GM18861 (cell line): ENCODE measurements at regions not wholly inside any gene's neighbourhood (a gene's known extent, or its start where the extent isn't known, plus 50 kb on each side); places are given as distances from the start of the nearest gene placed in this dataset.
"Not testable (repeated sequence)": the region's sequence is repeated elsewhere in the genome, so short reads cannot be mapped to it uniquely, and the experiment has no call there.

Experiments
- ATAC-seq: cut with Tn5 transposase; IDR thresholded peaks from one replicate; pipeline ENCODE4 v1.9.1; 2021; ENCODE audit not compliant: unreplicated experiment

DNA sequence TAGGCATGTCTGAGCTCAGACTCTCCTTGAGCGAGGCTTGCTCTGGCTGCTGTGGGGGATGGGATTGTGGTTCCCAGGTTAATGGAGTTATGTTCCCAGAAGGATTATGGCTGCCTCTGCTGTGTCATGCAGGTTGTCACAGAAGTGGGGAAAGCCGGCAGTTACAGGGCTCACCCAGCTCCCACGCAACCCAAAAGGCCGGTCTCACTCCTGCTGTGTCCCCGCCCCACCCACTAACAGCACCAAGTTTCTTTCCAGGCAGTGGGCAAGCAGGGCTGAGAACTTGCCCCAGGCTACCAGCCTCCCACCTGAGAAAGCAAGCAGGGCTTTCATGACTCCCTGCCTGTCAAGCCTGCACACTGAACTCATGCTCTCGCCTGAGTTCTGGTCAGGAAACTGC lies 750.5 kb downstream of the FRK start:
- ATAC-seq: no peak

- ATAC-seq: no peak
Measured at GRCh38 chr6:115302731-115303130, 758.0 kb downstream of the FRK start.

- no peak for ATAC-seq
Measured at GRCh38 chr6:115287467-115287866, 773.2 kb downstream of the FRK start.

DNA sequence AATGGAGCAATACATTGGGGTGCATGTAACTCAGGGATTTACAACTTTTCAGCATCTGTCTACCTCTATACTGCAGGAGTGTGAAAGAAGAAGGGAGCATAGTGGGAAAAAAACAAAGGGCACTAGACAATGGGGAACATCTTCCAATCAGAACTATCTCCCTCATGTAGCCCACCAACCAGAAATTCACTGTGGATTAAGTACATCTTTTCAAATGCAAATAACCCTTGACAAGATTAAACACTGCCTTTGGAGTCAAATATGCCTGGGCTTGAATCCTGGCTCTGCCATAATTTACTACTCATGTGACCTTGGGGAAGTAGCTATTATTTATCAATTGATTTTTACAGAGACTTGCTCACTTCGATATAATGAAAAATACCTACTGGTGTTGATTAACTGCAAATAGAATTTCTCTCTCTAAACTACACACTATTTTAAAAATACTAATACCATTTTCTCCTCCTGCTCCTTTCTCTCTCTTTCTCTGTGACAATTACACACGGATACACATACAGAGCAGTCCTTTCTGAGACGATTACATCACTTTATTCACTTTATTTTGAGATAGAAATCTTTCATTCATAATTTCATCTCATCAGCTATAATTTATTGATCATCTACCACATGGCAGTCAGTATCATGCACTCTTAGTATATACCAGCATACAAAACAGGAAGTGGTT lies 783.7 kb downstream of the FRK start:
- ATAC-seq: no peak

DNA sequence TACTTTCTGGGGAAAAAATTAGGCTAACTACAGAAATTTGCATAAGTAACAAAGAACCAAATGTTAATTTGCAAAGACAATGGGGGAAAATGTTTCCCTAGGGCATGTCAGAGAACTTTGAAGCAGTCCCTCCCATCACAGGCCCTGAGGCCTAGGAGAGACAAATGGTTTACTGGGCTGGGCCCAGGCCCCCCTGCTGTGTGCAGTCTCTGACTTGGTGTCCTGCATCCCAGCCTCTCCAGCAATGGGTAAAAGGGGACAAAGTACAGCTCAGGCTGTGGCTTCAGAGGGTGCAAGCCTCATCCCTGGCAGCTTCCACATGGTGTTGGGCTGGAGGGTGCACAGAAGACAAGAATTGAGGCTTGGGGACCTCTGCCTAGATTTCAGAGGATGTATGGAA lies 788.4 kb downstream of the FRK start:
- ATAC-seq: no peak

GRCh38 chr6:115271434-115271833 lies 789.3 kb downstream of the FRK start:
- no peak for ATAC-seq

DNA sequence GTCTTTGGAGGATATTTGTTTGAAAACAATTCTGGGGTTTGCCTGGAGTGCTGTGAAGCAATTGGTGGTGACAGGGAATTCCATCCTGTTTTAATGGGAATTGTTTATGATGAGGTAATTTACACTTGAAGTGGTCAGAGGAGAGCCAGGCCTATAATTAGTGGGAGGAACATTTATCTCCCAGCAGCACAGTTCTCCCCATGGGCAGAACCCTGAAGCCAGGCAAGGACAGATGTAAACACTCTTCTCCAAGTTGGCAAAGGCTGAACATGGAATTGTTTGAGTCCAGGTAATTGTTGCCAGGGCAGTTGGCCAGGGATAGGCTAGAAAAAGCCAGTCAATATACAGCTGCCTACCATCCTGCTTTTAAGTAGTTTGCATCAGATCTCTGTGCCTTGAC lies 789.7 kb downstream of the FRK start:
- ATAC-seq: no peak

- ATAC-seq: no peak
Measured at GRCh38 chr6:115241373-115241772, 819.3 kb downstream of the FRK start.

DNA sequence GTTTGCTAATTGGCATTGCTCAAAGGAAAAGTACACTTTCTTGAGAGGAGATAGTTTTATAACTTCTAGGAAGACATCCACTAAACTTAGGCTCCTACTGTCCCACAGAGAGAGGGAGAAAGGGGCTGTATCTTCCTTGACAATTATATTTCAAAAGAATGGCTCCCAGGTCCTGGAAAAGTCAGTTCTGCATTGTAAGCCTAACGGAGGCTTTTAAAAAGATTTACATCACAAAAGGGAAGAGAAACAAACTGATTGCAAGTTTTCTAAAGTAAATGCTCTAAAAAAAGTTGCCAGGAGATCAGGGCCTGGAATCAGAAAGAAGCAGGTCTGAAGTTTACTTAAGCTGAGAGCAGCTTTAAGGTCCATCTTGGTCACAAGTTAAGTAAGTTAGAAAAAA lies 839.5 kb downstream of the FRK start:
- ATAC-seq: no peak

DNA sequence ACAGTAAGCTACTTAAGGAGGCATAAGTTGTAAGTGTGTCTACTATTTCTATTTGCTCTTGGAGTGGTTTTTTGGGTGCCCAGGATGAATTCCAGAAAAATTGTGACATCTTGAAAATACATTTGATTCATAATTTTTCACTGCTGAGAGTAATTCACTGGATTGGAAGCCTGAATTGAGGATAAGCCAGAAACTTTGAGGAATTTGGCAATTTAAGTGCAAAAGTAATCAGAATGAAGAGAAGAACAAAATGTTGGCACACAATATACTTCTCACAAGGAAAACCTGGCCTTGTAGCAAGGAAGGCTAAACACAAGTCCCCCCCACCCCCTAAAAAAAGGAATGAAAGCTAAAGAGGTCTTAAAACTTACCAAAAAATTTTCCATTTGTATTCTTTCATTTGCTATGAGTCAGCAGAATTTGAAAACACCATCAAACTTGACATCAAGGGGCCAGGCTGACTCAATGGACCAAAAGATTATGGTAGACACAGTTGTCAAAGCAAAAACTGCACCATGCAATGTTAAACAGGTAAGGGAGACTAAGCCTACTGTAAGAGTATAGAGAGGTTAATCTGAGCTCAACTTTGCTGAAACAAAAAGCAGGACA lies 840.0 kb downstream of the FRK start:
- ATAC-seq: no peak

DNA sequence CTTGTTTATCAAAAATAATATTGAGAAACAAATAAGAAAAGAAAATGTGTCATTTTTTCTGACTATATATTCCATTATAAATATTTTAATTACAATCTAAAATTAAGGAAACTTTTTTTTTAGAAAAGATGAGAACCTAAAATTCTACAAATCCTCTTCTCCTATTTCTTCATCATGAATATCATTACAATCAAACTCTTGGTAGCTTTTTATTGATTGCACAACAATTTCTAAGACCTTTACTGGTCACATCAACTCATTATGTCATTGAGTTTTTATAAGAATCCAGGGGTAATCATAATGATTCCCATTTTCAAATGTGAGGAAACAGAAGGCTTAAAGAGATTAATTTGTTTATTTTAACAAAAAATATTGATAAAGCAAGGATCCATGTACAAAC lies 841.0 kb downstream of the FRK start:
- ATAC-seq: no peak

- no peak for ATAC-seq
Measured at GRCh38 chr6:115216835-115217234, 843.9 kb downstream of the FRK start.

- ATAC-seq: no peak
Measured at GRCh38 chr6:115214283-115214682, 846.4 kb downstream of the FRK start.

GRCh38 chr6:115203381-115203780 lies 857.3 kb downstream of the FRK start:
- ATAC-seq: no peak

DNA sequence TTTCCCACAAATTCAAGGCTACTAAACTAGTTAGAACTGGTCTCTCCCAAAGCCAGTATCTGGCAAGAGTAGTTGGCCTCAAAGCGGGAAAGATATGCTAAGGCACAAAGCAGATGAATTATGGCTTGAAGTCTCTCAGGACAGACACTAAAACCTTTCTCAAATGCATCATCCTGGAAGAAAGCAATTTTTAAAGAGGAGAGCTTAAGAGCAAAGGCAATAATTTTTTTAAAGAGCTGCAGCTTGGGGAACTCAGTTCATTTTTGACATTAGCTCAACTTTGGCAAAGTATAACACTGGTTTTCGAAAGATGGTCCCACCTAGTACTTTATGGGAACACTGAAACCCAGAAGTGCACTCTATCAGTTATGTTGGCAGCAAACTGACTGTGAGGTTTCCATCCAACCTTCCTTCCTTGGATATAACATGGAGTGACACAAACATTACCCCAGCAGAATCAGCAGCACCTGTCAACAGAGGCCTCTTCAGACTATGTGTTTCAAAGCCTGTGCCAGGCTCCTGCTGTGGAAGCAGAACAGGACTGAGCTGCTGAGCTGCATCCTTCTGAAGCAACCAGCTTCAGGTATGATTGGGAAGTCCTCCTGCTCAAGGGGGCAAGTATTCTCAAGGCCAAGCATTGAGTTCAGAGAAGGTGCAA lies 852.3 kb upstream of the HS3ST5 start:
- ATAC-seq: no peak

DNA sequence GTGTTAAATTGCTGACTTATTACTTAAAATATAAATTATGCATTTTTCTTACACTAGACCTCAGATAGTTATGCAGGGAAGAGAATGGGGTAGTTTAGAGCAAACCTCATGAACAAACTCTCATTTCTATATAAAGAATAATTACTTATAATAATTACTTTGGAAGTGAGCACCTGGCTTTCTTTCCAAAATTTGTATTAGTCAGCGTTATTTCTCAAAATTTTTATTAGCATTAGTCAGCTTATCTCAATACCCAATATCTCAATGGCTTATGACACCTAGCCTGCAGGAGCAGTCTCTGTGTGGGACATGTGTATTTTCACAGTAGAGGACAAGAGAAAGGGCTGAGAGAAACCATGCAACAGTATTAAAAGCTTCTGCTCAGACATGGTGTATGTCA lies 849.2 kb upstream of the HS3ST5 start:
- ATAC-seq: no peak

DNA sequence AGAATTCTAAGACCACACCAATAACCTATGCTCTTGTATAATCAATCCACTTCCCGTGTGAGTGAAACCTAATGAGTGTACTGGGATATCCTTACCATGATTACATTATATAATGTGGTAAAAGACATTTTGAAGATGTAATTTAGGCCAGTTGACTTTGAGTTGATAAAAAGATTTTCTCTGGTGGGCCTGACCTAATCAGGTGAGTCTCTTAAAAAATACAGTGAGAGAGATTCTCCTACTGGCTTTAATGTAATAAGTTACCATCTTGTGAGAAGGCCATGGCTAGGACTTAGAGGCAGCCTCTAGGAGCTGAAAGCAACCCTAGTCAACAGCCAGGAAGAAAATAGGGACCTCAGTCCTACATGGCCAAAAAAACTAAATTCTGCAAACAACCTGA lies 847.7 kb upstream of the HS3ST5 start:
- no peak for ATAC-seq

DNA sequence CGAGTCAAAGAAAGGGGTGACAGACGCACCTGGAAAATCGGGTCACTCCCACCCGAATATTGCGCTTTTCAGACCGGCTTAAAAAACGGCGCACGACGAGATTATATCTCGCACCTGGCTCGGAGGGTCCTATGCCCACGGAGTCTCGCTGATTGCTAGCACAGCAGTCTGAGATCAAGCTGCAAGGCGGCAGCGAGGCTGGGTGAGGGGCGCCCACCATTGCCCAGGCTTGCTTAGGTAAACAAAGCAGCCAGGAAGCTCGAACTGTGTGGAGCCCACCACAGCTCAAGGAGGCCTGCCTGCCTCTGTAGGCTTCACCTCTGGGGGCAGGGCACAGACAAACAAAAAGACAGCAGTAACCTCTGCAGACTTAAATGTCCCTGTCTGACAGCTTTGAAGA lies 832.6 kb upstream of the HS3ST5 start:
- ATAC-seq: not testable (repeated sequence)

- ATAC-seq: not testable (repeated sequence)
Measured at GRCh38 chr6:115165912-115166311, 823.1 kb upstream of the HS3ST5 start.

DNA sequence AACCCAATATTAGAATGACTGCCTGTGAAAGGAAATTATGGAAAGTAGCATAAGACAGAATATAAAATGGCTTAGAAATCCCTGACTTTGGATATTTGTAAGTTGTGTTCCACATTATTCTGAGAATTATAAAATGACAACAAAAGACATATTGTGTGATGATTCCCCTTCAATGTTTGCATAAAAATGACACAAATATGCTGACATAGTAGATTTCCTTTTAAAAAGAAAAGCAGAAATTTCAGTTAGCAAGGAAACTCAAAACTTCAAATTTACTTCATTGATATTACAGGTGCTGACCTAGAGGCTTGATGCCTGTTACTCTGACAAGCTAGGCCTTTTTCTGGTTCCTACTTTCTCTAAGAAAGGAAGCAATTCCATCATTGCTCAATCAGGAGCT lies 816.9 kb upstream of the HS3ST5 start:
- no peak for ATAC-seq

- ATAC-seq: no peak
Measured at GRCh38 chr6:115137910-115138309, 795.1 kb upstream of the HS3ST5 start.

DNA sequence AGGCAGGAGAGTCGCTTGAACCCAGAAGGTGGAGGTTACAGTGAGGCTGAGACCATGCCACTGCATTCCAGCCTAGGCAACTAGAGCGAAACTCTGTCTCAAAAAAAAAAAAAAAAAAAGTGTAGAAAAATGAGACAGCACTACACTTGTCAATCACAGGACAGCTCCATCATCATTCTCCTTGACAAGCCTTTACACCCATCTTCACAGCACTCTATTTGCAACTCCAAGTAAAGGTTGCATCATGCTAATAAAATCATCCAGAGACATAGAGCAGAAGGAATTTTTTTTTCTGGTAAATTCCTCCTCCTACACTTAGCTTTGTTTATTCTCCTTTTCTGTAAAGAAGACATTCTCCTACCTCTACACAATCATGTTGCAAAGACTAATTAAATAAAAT lies 791.0 kb upstream of the HS3ST5 start:
- ATAC-seq: no peak
